Neuronal stem cell (in vitro differentiated cells): ENCODE measurements at regions not wholly inside any gene's neighbourhood (a gene's known extent, or its start where the extent isn't known, plus 50 kb on each side); places are given as distances from the start of the nearest gene placed in this dataset.

Source experiments
- DNase-seq: peaks from one replicate; pipeline ENCODE4 v3.0.0-alpha.2; 2013; ENCODE audit warnings: low spot score
- H2AFZ ChIP-seq: one replicate; pipeline ENCODE4 v1.6.1; 2013; ENCODE audit warnings: mild to moderate bottlenecking, low read length, inconsistent platforms
- H2AK5ac ChIP-seq: 2 replicates; pipeline ENCODE4 v1.6.1; 2013; ENCODE audit warnings: low read depth, mild to moderate bottlenecking, inconsistent platforms, low read length, moderate library complexity, mixed read lengths
- H2BK120ac ChIP-seq: 2 replicates; pipeline ENCODE4 v1.6.1; 2013; ENCODE audit warnings: low read depth, mild to moderate bottlenecking, inconsistent platforms, low read length, moderate library complexity, mixed read lengths
- H2BK12ac ChIP-seq: one replicate; pipeline ENCODE4 v1.6.1; 2013; ENCODE audit warnings: low read length, inconsistent platforms
- H2BK15ac ChIP-seq: 2 replicates; pipeline ENCODE4 v1.6.1; 2013; ENCODE audit warnings: mild to moderate bottlenecking, low read length, inconsistent platforms, mixed read lengths
- H2BK5ac ChIP-seq: one replicate; pipeline ENCODE4 v1.6.1; 2013; ENCODE audit warnings: inconsistent platforms, mild to moderate bottlenecking, low read length, moderate library complexity
- H3K14ac ChIP-seq: one replicate; pipeline ENCODE4 v1.6.1; 2013; ENCODE audit warnings: low read length, inconsistent platforms
- H3K18ac ChIP-seq: 2 replicates; pipeline ENCODE4 v1.6.1; 2013; ENCODE audit warnings: low read length, inconsistent platforms
- H3K23ac ChIP-seq: 2 replicates; pipeline ENCODE4 v1.6.1; 2013; ENCODE audit warnings: low read depth, mild to moderate bottlenecking, mixed read lengths, low read length, inconsistent platforms; ENCODE audit not compliant: poor library complexity
- H3K27ac ChIP-seq: replicated peaks from 3 replicates; pipeline ENCODE4 v1.5.1; 2013; ENCODE audit warnings: low read length, inconsistent platforms
- H3K27me3 ChIP-seq, 3 experiments: 2 replicates each; pipeline ENCODE4 v1.6.1; 2013; ENCODE audit warnings: low read length in 3 of 3, mild to moderate bottlenecking in 2 of 3, inconsistent platforms in 1 of 3, low read depth in 1 of 3, mixed read lengths in 1 of 3, moderate library complexity in 1 of 3; ENCODE audit not compliant: control insufficient read depth in 3 of 3, insufficient read depth in 3 of 3
- H3K36me3 ChIP-seq, 2 donors: replicated peaks in 1 of 2; 2 replicates each; pipeline ENCODE4 v1.6.1; 2013; ENCODE audit warnings: low read length in 2 of 2; ENCODE audit not compliant: control insufficient read depth in 2 of 2, insufficient read depth in 2 of 2
- H3K4ac ChIP-seq: 2 replicates; pipeline ENCODE4 v1.6.1; 2013; ENCODE audit warnings: inconsistent platforms, mild to moderate bottlenecking, low read length, moderate library complexity
- H3K4me1 ChIP-seq, 2 donors: 1 replicate in 1 of 2; 2 replicates in 1 of 2; pipeline ENCODE4 v1.6.1; 2013; ENCODE audit warnings: low read length in 2 of 2, low read depth in 1 of 2; ENCODE audit not compliant: control insufficient read depth in 2 of 2, insufficient read depth in 1 of 2
- H3K4me2 ChIP-seq: one replicate; pipeline ENCODE4 v1.6.1; 2013; ENCODE audit warnings: mild to moderate bottlenecking, low read length, inconsistent platforms; ENCODE audit not compliant: insufficient read depth, poor library complexity, severe bottlenecking
- H3K4me3 ChIP-seq, 2 donors: 2 replicates each; pipeline ENCODE4 v1.5.1; 2013; ENCODE audit warnings: low read length in 2 of 2, mild to moderate bottlenecking in 2 of 2, inconsistent platforms in 1 of 2, moderate library complexity in 1 of 2
- H3K79me1 ChIP-seq: one replicate; pipeline ENCODE4 v1.6.1; 2013; ENCODE audit warnings: low read depth, mild to moderate bottlenecking, inconsistent platforms, low read length, moderate library complexity
- H3K9ac ChIP-seq: one replicate; pipeline ENCODE4 v1.6.1; 2013; ENCODE audit warnings: mild to moderate bottlenecking, low read depth, low read length, inconsistent platforms; ENCODE audit not compliant: poor library complexity
- H3K9me3 ChIP-seq, 2 donors: replicated peaks in 1 of 2; 2 replicates each; pipeline versions ENCODE3 to v1.6.1; 2013; ENCODE audit warnings: low read length in 2 of 2, mild to moderate bottlenecking in 2 of 2, inconsistent platforms in 1 of 2, low read depth in 1 of 2, mixed read lengths in 1 of 2, moderate library complexity in 1 of 2; ENCODE audit not compliant: control insufficient read depth in 2 of 2, insufficient read depth in 1 of 2
- H4K8ac ChIP-seq: one replicate; pipeline ENCODE4 v1.6.1; 2013; ENCODE audit warnings: low read depth, mild to moderate bottlenecking, inconsistent platforms, low read length, moderate library complexity
- H4K91ac ChIP-seq: one replicate; pipeline ENCODE4 v1.6.1; 2013; ENCODE audit warnings: low read length, low read depth, mild to moderate bottlenecking, inconsistent platforms; ENCODE audit not compliant: poor library complexity
- WGBS, 2 donors: extraction: QIAGEN DNeasy Blood & Tissue Kit; methylation state at CpG; one replicate each; pipeline ENCODE4 v1.1.7; 2013; ENCODE audit warnings: missing lambda C conversion rate in 2 of 2, mixed read lengths in 1 of 2; ENCODE audit not compliant: insufficient read length in 2 of 2, insufficient replicate concordance in 1 of 2; ENCODE audit errors: extremely low coverage in 2 of 2; 5-methylcytosine and 5-hydroxymethylcytosine counted together

DNA sequence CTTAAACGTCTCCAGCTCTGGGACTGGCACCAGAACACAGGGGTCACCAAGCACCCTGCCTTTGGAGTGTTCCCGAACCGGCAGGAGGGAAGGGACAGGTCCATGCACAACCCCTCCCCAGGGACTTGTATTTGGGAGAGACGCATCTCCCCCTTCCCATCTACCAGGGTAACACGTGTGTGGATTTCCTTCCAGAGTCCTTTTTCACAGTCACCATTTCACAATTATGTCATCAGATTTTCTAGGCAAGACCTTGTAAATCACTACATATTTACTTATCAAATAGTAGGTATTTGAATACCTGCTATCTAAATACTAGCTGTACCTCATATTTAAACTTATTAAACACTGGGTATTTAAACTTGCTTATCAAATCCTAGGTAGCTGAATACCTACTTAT, 57.4 kb upstream of the AJAP1 start:
- Histone ChIP-seq H2BK120ac (no peak overlapping the region), H3K4me1 (peaks cover 0 to 2% of the 10 kb centered on the region in 2 donors), H3K4me3 (no peak overlapping the region), H2BK12ac (no peak overlapping the region), H3K4me2 (no peak overlapping the region), H3K18ac (no peak overlapping the region), H2BK5ac (no peak overlapping the region), H3K27ac (no peak overlapping the region), H4K8ac (no peak overlapping the region), H2AFZ (no peak overlapping the region), H2AK5ac (no peak overlapping the region), H3K36me3 (no peaks in the 10 kb centered on the region), H2BK15ac (no peak overlapping the region), H4K91ac (no peak overlapping the region), H3K14ac (no peak overlapping the region), H3K9me3 (no peaks in the 10 kb centered on the region), H3K27me3 (peaks cover 0 to 7% (median 0%) of the 10 kb centered on the region in 3 experiments), H3K9ac (no peak overlapping the region), H3K4ac (no peak overlapping the region), H3K79me1 (no peaks in the 10 kb centered on the region), H3K23ac (no peak overlapping the region)
- WGBS, 2 donors = no CpG with 5 or more reads among the region's 5 CpGs
- DNase-seq = no peak

DNA sequence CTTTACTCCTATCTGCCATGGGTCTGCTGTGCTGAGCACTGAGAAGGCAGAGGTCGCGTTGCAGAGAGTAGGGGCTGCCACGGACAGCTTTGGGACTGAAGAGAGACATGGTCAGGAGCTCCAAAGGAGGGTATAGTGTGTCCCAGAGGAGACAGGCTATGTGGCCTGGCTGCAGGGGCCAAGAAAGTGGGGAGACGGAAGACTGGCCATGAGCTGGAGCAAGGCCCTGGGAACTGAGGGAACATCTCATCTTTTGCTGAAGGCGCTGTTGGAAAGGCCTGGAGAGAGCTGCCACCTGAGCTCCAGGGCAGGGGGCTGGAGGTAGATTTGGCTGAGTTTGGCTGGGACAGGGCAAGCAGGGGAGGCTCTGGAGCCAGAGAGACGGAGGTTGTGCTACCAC, 55.8 kb upstream of the AJAP1 start:
- Histone ChIP-seq H3K23ac (no peak overlapping the region), H3K9me3 (no peaks in the 10 kb centered on the region), H3K4me3 (no peak overlapping the region), H4K8ac (no peak overlapping the region), H3K4me2 (no peak overlapping the region), H3K27ac (no peak overlapping the region), H3K4me1 (peaks cover 0 to 7% of the 10 kb centered on the region in 2 donors), H3K36me3 (no peaks in the 10 kb centered on the region), H2BK5ac (no peak overlapping the region), H2BK12ac (no peak overlapping the region), H2BK120ac (no peak overlapping the region), H3K27me3 (peaks cover 0 to 13% (median 0%) of the 10 kb centered on the region in 3 experiments), H3K9ac (no peak overlapping the region), H4K91ac (no peak overlapping the region), H2BK15ac (no peak overlapping the region), H3K14ac (no peak overlapping the region), H2AFZ (no peak overlapping the region), H3K79me1 (no peaks in the 10 kb centered on the region), H2AK5ac (peak overlapping the region; percentile 63), H3K18ac (peak overlapping the region; percentile 65), H3K4ac (no peak overlapping the region)
- DNase-seq = no peak
- WGBS, 2 donors = no CpG with 5 or more reads among the region's 6 CpGs

GRCh38 chr1:4599521-4599920, 54.9 kb upstream of the AJAP1 start:
- Histone ChIP-seq H3K27me3 (peaks cover 0 to 18% (median 0%) of the 10 kb centered on the region in 3 experiments), H2BK120ac (no peak overlapping the region), H2BK15ac (peak overlapping the region; percentile 26), H3K27ac (no peak overlapping the region), H3K4ac (no peak overlapping the region), H4K8ac (no peak overlapping the region), H3K9me3 (no peaks in the 10 kb centered on the region), H3K4me1 (peaks cover 0 to 7% of the 10 kb centered on the region in 2 donors), H3K14ac (no peak overlapping the region), H3K79me1 (no peaks in the 10 kb centered on the region), H2AK5ac (no peak overlapping the region), H2AFZ (no peak overlapping the region), H3K18ac (no peak overlapping the region), H3K23ac (no peak overlapping the region), H2BK12ac (no peak overlapping the region), H3K4me2 (no peak overlapping the region), H3K36me3 (no peaks in the 10 kb centered on the region), H3K4me3 (no peak overlapping the region), H2BK5ac (no peak overlapping the region), H3K9ac (no peak overlapping the region), H4K91ac (no peak overlapping the region)
- no CpG with 5 or more reads among the region's 15 CpGs for WGBS, 2 donors
- DNase-seq = no peak

DNA sequence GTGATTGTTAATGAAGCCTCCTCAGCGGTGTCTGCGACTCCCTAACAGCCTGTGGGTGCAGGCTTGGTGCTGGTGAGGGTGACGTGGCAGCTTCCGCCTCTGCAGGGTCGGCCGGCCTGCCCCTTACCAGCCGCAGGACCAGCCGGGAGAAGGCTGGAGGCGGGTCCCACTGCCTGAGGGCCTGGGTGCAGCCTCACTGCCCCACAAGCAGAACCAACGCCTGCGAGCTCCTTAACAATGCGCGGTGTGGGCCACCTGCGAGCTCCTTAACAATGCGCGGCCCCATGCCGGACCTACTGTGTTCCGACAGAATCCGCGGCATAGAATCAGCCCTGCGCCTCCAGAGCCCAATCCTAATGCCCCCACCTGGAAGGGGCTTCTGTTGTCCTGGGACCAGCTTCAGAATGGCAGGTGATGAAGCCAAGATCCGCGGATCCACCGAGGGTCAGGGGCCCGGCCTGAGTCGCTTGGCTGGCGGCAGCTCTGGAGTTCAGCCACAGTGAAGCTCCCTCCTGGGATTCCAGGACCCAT, 54.4 kb upstream of the AJAP1 start:
- peak overlapping the region; percentile 65 for H2AK5ac ChIP-seq
- peaks cover 0 to 7% of the 10 kb centered on the region in 2 donors for H3K4me1 ChIP-seq
- peaks cover 0 to 18% (median 0%) of the 10 kb centered on the region in 3 experiments for H3K27me3 ChIP-seq
- H2AFZ ChIP-seq = no peak overlapping the region
- peak overlapping the region; percentile 26 for H2BK15ac ChIP-seq
- DNase-seq = no peak
- no peak overlapping the region for H3K14ac ChIP-seq
- no peaks in the 10 kb centered on the region for H3K36me3 ChIP-seq
- no peak overlapping the region for H3K4ac ChIP-seq
- no peak overlapping the region for H4K91ac ChIP-seq
- no peak overlapping the region for H3K23ac ChIP-seq
- peak overlapping the region; percentile 49 for H2BK12ac ChIP-seq
- no peak overlapping the region for H3K4me2 ChIP-seq
- H3K27ac ChIP-seq = no peak overlapping the region
- WGBS, 2 donors = no CpG with 5 or more reads among the region's 27 CpGs
- peak overlapping the region; percentile 25 for H2BK5ac ChIP-seq
- peak overlapping the region; percentile 58 for H2BK120ac ChIP-seq
- H3K9me3 ChIP-seq = no peaks in the 10 kb centered on the region
- H3K4me3 ChIP-seq = no peak overlapping the region
- no peaks in the 10 kb centered on the region for H3K79me1 ChIP-seq
- peak overlapping the region; percentile 87 for H3K18ac ChIP-seq
- H3K9ac ChIP-seq = no peak overlapping the region
- H4K8ac ChIP-seq = no peak overlapping the region
